OCI-LY7 (cell line): ENCODE measurements at regions not wholly inside any gene's neighbourhood (a gene's known extent, or its start where the extent isn't known, plus 50 kb on each side); places are given as distances from the start of the nearest gene placed in this dataset.

ENCODE experiments used
- EZH2phosphoT487 ChIP-seq: fragments of 200-600 bp; sonication (generic); IDR thresholded peaks from 2 replicates; pipeline ENCODE4 v1.6.1; 2018; ENCODE audit warnings: low read depth, borderline replicate concordance, mild to moderate bottlenecking, mixed run types, antibody characterized with exemption, low read length, moderate library complexity, mixed read lengths
- TF ChIP-seq, protein P1 (sequence below): fragments of 200-600 bp; sonication (generic); conservative IDR thresholded peaks from 2 replicates; pipeline ENCODE4 v1.5.1; 2014; ENCODE audit warnings: mild to moderate bottlenecking, antibody characterized with exemption, low read length, moderate library complexity, mixed read lengths

DNA sequence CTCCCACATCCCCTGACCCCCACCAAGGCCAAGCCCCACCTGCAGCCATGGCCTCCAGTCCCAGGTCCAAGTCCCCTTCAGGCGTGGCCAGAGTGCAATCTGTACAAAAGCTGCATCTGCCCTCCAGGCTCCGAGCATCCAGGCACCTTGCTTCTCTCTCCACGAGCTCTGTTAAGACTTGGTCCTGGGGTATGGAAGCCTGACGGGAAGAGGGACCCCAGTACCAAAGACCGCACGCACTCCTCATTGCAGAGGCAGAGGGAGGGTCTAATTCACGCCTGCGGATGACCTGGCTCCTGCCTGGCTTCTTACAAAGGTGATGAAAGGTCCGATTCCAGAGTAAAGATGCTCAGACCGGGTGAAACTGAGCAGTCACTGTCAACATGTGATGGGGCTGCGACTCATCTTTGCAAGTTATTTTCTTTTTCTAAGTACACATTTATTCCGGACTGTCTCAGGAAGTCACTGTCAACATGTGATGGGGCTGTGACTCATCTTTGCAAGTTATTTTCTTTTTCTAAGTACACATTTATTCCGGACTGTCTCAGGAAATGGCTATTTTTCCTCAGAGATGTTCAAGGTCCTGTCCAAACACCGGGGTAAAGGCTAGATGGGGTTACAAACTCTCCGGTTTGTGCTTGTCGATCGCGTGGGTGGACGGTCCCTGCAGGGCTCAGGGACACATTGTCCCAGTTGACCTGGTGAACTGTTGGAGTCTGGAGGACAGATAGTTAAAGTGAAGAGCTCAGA is 252.0 kb upstream of the IRX4 start:
- TF ChIP-seq, protein P1, sequence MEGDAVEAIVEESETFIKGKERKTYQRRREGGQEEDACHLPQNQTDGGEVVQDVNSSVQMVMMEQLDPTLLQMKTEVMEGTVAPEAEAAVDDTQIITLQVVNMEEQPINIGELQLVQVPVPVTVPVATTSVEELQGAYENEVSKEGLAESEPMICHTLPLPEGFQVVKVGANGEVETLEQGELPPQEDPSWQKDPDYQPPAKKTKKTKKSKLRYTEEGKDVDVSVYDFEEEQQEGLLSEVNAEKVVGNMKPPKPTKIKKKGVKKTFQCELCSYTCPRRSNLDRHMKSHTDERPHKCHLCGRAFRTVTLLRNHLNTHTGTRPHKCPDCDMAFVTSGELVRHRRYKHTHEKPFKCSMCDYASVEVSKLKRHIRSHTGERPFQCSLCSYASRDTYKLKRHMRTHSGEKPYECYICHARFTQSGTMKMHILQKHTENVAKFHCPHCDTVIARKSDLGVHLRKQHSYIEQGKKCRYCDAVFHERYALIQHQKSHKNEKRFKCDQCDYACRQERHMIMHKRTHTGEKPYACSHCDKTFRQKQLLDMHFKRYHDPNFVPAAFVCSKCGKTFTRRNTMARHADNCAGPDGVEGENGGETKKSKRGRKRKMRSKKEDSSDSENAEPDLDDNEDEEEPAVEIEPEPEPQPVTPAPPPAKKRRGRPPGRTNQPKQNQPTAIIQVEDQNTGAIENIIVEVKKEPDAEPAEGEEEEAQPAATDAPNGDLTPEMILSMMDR = no peak
- TF ChIP-seq EZH2phosphoT487 = no peak
